ENCODE measurements at regions not wholly inside any gene's neighbourhood (a gene's known extent, or its start where the extent isn't known, plus 50 kb on each side); places are given as distances from the start of the nearest gene placed in this dataset.

GRCh38 chr22:44442186-44442815 is 55.7 kb downstream of the RTL6 start:
- DNase-seq, result no peak

GRCh38 chr22:44441401-44442185 is 56.4 kb downstream of the RTL6 start:
- DNase-seq, result no peak

- no peak for DNase-seq
Observed at GRCh38 chr22:44440224-44441160, 57.5 kb downstream of the RTL6 start.

DNA sequence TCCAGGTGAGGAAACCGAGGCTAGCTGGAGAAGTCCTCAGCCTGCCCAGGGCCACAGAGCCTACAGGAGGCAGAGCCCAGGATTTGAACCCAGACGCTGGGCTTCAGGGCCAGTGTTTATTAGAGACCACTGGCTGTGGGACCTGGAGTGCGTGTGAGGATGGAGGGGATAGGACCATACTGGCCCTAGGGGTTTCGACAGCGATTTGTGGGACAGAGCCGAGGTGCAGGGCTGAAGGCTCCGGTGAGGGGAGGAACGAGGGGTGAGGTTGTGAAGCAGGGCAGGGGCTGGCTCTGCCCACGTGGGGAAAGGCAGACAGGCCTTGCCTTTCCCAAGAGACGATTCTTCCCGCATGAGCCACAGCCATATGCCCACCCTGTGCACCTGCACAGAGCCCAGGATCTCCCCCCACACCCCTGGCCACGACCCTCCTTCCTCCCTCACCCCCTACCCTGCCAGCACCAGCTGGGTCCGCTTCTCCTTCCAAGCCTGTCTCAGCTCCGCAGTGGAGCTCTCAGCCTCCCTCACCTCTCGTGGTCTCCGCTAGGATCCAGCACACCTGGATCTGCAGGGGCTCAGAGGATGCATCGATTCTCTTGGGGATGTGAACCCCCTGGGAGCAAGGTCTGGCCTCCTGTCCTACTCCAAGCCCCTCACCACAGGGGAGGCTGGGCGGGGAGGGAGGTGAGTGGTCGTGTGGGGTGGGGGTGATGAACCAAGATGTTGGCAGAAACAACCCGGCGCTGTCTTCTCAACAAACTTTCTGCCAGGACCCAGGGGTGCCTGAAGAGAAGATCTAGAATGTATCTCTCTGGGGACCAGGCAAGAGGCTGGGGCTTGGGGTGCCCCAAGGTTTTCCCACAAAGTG is 58.4 kb downstream of the RTL6 start:
- no peak for DNase-seq

DNA sequence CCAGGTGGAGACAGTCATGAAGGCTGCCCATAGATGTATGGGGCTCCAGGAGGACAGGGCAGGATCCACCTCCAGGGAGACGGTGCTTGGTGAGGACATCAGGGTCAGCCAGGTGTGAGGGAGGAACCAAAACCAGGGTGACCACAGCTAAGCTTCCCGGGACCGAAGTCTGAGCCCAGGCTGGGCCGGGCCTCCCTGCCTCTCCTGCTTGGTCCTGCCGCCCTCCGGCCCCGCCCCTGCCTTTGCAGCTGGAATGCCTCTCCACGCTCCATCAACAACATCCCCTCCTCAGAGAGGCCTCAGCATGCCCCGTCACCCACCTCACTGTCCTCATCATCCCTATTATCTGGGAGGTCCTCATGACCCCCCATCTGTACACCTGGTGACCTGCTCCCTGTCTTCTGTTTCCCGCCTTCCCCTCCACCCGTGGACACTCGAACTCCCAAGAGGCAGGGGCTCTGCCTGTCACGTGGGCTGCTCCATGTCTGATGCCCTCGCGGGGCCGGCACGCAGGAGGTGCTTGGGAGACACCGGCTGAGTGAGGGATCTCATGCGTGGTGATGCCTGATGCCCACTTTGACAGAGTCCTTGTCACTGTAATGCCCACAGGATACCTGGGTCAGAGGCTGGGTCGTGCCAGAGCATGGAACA is 59.4 kb downstream of the RTL6 start:
- DNase-seq, result no peak

GRCh38 chr22:44438056-44438455 is 60.0 kb downstream of the RTL6 start:
- no peak for DNase-seq

- no peak for DNase-seq
Observed at GRCh38 chr22:44437216-44438055, 60.6 kb downstream of the RTL6 start.

- no peak for DNase-seq
Observed at GRCh38 chr22:44436736-44437135, 61.3 kb downstream of the RTL6 start.

DNA sequence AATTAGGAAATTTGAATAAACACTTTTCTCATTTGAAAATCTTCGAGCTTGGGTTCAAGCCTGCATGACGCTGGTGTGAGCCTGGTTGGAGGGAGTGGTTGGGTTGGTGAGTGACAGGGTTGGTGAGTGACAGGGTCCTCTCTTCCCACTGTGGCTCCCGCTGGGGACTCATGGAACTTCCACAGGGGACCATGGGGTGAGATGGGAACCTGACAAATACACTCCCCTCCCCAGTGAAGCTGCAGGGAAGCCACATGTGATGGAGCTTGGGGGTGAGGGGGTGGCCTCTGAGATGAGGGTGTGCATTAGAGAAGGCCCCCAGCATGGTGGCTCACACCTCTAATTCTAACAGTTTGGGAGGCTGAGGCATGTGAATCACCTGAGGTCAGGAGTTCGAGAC is 66.8 kb downstream of the RTL6 start:
- no peak for DNase-seq

- no peak for DNase-seq
Observed at GRCh38 chr22:44430716-44431115, 67.3 kb downstream of the RTL6 start.

DNA sequence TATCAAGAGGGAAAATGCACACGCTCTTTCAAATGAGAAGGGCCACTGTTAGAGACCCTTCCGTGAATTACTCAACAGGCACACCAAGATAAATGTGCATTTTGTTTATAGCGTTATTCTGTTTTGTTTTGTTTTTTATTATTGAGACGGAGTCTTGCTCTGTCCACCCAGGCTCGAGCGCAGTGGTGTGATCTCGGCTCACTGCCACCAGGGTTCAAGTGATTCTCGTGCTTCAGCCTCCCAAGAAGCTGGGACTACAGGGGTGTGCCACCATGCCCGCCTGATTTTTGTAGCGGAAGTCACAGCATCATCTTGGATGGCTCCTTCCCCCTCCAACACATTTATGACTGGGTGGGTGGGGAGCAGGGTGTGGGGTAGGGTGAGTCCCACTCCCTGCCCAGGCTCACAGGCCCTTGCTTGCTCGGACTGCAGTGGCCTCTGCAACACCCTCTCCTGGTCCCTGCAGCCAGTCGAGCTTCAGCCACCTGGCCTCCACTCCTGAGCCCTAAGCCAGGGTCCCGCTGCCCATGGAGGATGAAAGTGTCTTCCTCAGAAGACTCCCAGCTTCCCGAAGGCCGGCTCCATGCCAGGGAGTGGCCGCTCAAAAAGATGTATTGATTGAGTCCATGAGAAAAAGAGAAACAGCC is 68.0 kb downstream of the RTL6 start:
- no peak for DNase-seq

- DNase-seq, result no peak
Observed at GRCh38 chr22:44428941-44429830, 68.8 kb downstream of the RTL6 start.

DNA sequence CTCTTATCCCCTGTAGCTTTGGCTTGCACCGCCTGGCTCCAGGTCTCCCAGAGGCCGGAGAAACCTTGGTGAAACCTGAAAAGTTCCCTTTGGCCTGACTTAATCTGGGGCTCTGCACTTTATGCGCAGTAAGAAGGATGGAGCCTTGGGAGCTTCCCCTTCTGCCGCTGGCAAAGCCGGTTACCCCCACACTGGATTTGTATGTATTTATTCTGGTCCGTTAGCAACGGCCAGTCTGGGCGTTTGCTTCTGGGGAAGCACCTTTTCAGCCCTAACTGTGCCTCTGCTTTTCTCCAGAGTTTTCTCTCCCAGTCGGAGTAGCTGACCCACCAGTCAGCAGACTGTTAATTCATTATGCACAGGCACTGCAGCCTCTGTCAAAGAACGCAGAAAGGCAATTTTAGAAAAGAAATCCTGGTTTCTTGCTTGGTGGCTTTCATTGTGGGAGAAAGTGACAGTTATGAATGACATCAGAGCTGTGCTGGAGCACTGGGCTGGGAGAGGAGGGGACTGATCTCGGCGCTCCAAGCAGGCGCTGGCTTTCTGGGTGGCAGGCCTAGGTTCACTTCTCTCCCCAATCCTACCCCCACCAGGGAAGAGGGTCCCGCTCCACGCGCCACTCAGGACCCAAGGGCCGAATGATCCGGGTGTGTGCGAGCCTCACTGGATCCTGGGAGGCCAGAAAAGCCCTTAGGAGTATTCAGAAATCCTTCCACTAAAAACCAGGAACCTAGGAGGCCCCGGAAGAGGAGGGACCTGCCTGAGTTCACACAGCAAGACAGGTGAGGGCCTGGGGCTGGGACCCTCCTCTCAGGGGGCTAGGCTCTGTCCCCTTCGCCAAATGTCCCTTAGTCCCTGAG is 70.2 kb downstream of the RTL6 start:
- no peak for DNase-seq

GRCh38 chr22:44426981-44427380 is 71.1 kb downstream of the RTL6 start:
- DNase-seq, result no peak

DNA sequence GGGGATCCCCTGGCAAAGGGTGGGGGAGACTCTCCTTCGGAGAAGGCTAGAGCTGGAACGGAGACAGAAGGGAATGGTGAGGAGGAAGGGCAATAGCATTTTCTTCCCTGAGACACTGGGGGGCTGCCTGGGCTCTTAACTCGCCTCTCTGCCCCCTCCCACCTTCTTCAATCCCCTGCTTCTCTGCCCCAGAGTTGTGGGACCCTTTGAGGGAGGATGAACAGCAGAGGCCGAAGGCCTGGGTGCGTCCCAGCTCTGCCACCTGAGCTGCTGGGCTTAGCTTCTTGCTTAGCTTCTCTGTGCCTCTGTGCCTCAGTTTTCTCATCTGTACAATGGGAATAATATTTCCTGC is 72.4 kb downstream of the RTL6 start:
- DNase-seq, result no peak

- no peak for DNase-seq
Observed at GRCh38 chr22:44424867-44425693, 73.0 kb downstream of the RTL6 start.

GRCh38 chr22:44424359-44424682 is 73.7 kb downstream of the RTL6 start:
- no peak for DNase-seq
